BLaER1 (cell line): ENCODE measurements at regions not wholly inside any gene's neighbourhood (a gene's known extent, or its start where the extent isn't known, plus 50 kb on each side); places are given as distances from the start of the nearest gene placed in this dataset.
"Not testable (repeated sequence)": the region's sequence is repeated elsewhere in the genome, so short reads cannot be mapped to it uniquely, and the experiment has no call there.

Experiments used
- H3K27ac ChIP-seq: shearing (Covaris generic); formaldehyde crosslinking; 2 replicates; pipeline ENCODE4 v1.8.1; 2022
- H3K27me3 ChIP-seq: shearing (Covaris generic); formaldehyde crosslinking; 2 replicates; pipeline ENCODE4 v1.8.1; 2022
- H3K36me3 ChIP-seq: shearing (Covaris generic); formaldehyde crosslinking; 2 replicates; pipeline ENCODE4 v1.8.1; 2022
- H3K4me1 ChIP-seq: shearing (Covaris generic); formaldehyde crosslinking; 2 replicates; pipeline ENCODE4 v1.8.1; 2022
- H3K4me2 ChIP-seq: shearing (Covaris generic); formaldehyde crosslinking; 2 replicates; pipeline ENCODE4 v1.8.1; 2022
- H3K4me3 ChIP-seq: shearing (Covaris generic); formaldehyde crosslinking; 2 replicates; pipeline ENCODE4 v1.8.1; 2022
- H3K9ac ChIP-seq: shearing (Covaris generic); formaldehyde crosslinking; 2 replicates; pipeline ENCODE4 v1.8.1; 2022
- H3K9me3 ChIP-seq: shearing (Covaris generic); formaldehyde crosslinking; 2 replicates; pipeline ENCODE4 v1.8.1; 2022
- H4K20me1 ChIP-seq: shearing (Covaris generic); formaldehyde crosslinking; 2 replicates; pipeline ENCODE4 v1.8.1; 2022
- Cebpa-rat ChIP-seq: shearing (Covaris generic); IDR thresholded peaks from 2 replicates; pipeline ENCODE4 v1.8.1; 2022

DNA sequence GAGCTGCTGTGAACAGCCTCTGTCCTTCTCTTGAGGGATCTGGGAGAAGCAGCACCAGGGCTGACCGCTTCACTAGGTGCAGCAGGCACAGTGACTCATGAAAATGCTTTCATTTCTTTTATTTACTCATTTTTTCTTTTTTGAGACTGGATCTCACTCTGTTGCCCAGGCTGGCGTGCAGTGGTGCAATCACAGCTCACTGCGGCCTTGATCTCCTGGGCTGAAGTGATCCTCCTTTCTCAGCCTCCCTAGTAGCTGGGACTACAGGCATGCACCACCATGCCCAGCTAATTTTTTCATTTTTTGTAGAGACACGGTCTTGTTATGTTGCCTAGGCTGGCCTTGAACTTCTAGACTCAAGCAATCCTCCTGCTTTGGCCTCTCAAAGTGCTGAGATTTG, 216.8 kb upstream of the EEF2KMT start:
- no peak for TF ChIP-seq Cebpa-rat

DNA sequence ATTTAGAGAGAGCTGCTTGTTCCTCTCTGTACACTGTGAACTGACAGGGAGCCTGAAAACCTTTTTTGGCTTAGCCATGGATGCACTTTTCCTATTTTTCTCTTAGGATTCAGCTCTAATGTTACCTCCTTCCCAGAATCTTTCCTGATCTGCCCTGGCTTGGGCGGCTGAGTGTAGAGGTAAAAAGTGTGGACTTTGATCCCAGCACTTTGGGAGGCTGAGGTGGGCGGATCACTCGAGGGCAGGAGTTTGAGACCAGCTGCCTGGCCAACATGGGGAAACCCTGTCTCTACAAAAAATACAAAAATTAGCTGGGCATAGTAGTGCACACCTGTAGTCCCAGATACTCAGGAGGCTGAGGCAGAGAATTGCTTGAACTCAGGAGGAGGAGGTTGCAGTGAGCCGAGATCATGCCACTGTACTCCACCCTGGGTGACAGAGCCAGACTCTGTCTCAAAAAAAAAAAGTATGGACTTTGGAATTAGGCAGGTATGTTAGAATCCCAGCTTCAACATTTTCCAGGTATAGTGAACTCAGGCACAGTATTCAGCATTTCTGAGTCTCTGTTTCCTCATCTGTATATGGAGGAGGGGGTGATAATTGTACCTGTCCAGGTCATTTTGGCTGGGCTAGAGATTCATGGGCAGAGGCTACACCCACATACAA, 212.5 kb upstream of the EEF2KMT start:
- no peak overlapping the region for H3K4me3 ChIP-seq
- H3K9me3 ChIP-seq: no peaks in the 10 kb centered on the region
- H3K27me3 ChIP-seq: no peaks in the 10 kb centered on the region
- peaks cover 10% of the 10 kb centered on the region for H3K4me1 ChIP-seq
- H3K27ac ChIP-seq: no peak overlapping the region
- H4K20me1 ChIP-seq: no peaks in the 10 kb centered on the region
- no peak overlapping the region for H3K4me2 ChIP-seq
- H3K36me3 ChIP-seq: no peaks in the 10 kb centered on the region
- H3K9ac ChIP-seq: no peak overlapping the region
- no peak for TF ChIP-seq Cebpa-rat

More for the DNA sequence above, 216.8 kb upstream of the EEF2KMT start:
- Histone ChIP-seq H3K4me2 (no peak overlapping the region), H3K27me3 (no peaks in the 10 kb centered on the region), H3K36me3 (no peaks in the 10 kb centered on the region), H3K27ac (no peak overlapping the region), H3K9me3 (no peaks in the 10 kb centered on the region), H4K20me1 (no peaks in the 10 kb centered on the region), H3K4me3 (no peak overlapping the region), H3K4me1 (no peaks in the 10 kb centered on the region), H3K9ac (no peak overlapping the region)

DNA sequence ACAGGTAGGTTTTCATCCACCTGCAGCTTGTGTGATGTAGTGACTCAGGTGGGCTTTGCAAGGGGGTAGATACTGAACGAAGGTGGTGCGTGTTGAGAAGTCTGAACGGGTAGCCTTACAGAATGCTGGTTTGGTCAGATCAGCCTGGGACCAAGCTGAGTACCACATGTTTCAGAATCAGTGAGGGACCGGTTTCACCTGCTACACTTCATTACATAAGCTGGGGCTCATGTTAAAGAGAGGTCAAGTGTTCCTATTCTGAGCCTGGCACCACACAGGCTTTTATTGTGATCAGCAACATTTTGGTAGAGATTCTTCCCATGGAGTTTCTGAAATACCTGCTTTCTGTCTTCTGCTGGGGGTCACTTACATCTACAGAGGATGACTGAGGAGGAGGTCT, 207.4 kb upstream of the EEF2KMT start:
- no peaks in the 10 kb centered on the region for H3K36me3 ChIP-seq
- TF ChIP-seq Cebpa-rat: no peak
- H3K27ac ChIP-seq: no peak overlapping the region
- no peaks in the 10 kb centered on the region for H4K20me1 ChIP-seq
- H3K4me1 ChIP-seq: peaks cover 10% of the 10 kb centered on the region
- peaks cover 24% of the 10 kb centered on the region for H3K9me3 ChIP-seq
- H3K4me3 ChIP-seq: no peak overlapping the region
- no peak overlapping the region for H3K9ac ChIP-seq
- H3K4me2 ChIP-seq: no peak overlapping the region
- H3K27me3 ChIP-seq: no peaks in the 10 kb centered on the region

DNA sequence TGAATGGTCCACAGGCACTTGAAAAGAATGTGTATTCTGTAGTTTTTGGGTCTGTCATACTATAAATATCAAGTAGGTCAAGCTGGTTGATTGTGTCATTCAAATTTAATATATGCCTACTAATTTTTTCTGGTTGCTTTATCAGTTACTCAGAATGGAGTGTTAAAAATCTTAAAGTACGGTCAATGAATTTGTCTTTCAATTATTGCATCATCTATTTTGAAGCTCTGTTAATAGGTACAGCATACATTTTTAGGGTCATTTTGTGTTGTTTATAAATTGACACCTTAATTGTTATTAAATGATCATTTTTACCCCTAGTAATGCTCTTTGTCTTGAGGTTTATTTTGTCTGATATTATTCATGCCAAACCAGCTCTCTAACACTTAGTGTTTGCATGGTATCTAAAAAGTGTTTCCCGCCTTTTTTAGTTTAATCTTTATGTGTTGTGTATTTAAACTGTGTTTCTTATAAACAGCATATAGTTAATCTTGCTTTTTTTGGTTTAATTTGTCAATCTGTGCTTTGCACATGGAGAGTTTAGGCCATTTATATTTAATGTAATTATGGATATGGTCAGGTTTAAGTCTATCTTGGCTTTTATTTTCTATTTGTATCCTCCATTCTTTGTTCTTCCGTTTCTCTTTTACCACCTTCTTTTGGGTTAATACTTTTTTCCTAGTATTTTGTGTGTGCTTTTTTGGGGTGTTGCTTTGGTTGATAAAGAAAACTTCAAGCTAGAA, 204.9 kb upstream of the EEF2KMT start:
- H3K27ac ChIP-seq: no peak overlapping the region
- no peaks in the 10 kb centered on the region; the same call in 1 of the 2 replicates for H3K27me3 ChIP-seq
- no peak overlapping the region for H3K9ac ChIP-seq
- no peaks in the 10 kb centered on the region for H3K36me3 ChIP-seq
- H3K4me2 ChIP-seq: no peak overlapping the region
- TF ChIP-seq Cebpa-rat: no peak
- peaks cover 8% of the 10 kb centered on the region for H3K4me1 ChIP-seq
- no peaks in the 10 kb centered on the region for H4K20me1 ChIP-seq
- H3K4me3 ChIP-seq: no peak overlapping the region
- H3K9me3 ChIP-seq: peaks cover 24% of the 10 kb centered on the region

DNA sequence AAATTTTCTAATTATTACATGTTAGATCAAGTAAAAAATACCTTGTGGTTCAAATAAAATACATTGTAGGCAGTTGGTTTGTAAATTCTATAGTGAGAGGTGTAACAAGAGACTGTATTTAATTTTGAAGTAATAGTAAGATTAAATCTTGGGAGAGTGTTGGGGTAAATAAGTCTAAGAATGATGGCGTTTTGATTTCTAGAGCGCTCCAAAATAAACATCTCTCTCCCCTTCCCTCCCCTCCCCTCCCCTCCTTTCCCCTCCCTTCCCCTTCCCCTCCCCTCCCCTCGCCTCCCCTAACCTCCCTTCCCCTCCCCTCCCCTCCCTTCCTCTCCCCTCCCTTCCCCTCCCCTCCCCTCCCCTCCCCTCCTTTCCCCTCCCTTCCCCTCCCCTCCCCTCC, 200.6 kb upstream of the EEF2KMT start:
- no peaks in the 10 kb centered on the region for H3K36me3 ChIP-seq
- H3K9ac ChIP-seq: no peak overlapping the region
- peaks cover 5% of the 10 kb centered on the region; the same call in 1 of the 2 replicates for H4K20me1 ChIP-seq
- peaks cover 22% of the 10 kb centered on the region for H3K27me3 ChIP-seq
- H3K4me3 ChIP-seq: no peak overlapping the region
- no peak for TF ChIP-seq Cebpa-rat
- peaks cover 20% of the 10 kb centered on the region for H3K9me3 ChIP-seq
- no peak overlapping the region for H3K4me2 ChIP-seq
- H3K4me1 ChIP-seq: peaks cover 15% of the 10 kb centered on the region
- H3K27ac ChIP-seq: no peak overlapping the region

DNA sequence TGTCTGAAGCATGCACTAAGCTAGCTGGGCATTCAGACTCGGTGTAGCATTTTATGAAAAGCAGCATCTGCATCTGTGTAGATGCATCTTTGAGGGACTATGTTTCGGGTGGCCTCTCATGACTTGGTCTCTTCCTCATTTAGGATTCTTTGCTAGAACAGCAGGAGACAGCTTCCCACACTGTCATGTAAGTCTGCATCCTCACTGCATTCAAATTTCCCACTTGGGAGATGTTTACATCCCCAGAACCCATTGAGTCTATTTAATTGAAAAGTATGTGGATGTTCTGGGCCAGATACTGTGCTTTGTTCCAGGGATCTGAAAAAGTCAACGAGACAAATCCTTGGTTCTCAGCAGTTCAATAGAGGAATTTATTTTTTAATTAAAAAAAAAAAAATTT, 198.6 kb upstream of the EEF2KMT start:
- H3K9me3 ChIP-seq: peaks cover 5% of the 10 kb centered on the region
- peaks cover 42% of the 10 kb centered on the region for H3K27me3 ChIP-seq
- no peak for TF ChIP-seq Cebpa-rat
- no peaks in the 10 kb centered on the region for H3K36me3 ChIP-seq
- no peak overlapping the region for H3K27ac ChIP-seq
- no peak overlapping the region for H3K4me2 ChIP-seq
- H4K20me1 ChIP-seq: peaks cover 5% of the 10 kb centered on the region; the same call in 1 of the 2 replicates
- no peak overlapping the region for H3K4me3 ChIP-seq
- peaks cover 15% of the 10 kb centered on the region for H3K4me1 ChIP-seq
- H3K9ac ChIP-seq: no peak overlapping the region

DNA sequence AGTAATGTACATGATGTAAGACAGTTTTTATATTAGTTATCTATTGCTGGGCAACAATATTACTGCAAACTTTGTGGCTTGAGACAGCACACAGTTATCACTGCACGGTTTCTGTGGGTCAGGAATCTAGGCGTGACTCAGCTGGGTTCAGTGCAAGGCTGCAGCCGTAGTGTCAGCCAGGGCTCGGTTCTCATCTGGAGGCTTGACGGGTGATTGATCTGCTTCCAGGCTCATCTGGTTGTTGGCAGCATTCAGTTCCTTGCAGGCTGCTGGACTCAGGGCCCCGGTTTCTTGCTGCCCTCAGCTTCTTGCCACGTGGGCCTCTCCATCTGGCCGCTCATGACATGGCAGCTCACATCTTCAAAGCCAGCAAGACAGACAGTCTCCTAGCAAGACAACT, 197.7 kb upstream of the EEF2KMT start:
- not testable (repeated sequence) for H4K20me1 ChIP-seq, H3K4me2 ChIP-seq, H3K9me3 ChIP-seq, H3K4me3 ChIP-seq, H3K36me3 ChIP-seq, H3K9ac ChIP-seq, H3K27ac ChIP-seq
- H3K27me3 ChIP-seq: peaks cover 42% of the 10 kb centered on the region
- H3K4me1 ChIP-seq: peaks cover 15% of the 10 kb centered on the region

DNA sequence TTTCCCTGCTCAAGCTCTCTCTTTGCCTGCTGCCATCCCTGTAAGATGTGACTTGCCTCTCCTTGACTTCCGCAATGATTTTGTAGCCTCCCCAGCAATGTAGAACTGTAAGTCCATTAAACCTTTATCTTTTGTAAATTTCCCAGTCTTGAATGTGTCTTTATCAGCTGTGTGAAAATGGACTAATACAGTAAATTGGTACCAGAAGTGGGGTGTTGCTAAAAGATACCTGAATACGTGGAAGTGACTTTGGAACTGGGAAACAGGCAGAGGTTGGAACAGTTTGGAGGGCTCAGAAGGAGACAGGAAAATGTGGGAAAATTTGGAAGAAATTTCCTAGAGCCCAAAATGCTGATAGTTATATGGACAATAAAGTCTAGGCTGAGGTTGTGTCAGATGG, 184.6 kb upstream of the EEF2KMT start:
- H3K9ac ChIP-seq, H3K4me2 ChIP-seq, H4K20me1 ChIP-seq, H3K4me3 ChIP-seq, H3K4me1 ChIP-seq, H3K36me3 ChIP-seq, H3K27me3 ChIP-seq, H3K27ac ChIP-seq: not testable (repeated sequence)
- peaks cover 42% of the 10 kb centered on the region for H3K9me3 ChIP-seq

DNA sequence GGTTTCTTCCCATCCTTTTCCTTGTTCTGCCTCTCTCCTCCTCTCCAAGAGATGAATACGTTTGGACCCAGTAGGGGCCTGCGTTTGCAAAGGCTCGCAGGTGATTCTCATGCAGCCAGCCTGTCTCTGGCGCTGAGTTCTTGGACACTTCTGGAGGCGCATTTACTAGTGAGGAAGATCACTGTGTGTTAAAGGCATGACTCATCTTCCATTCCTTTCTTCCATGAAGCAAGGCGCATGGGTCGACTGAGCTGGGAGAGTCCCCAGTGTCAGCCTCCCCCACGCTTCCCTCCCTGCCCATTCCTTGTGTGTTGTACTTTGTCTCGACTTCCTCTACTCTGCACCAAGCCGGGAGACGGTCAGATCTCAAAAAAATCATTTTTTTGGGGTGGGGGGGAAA, 159.9 kb upstream of the EEF2KMT start:
- Histone ChIP-seq H4K20me1 (no peaks in the 10 kb centered on the region), H3K4me1 (no peaks in the 10 kb centered on the region), H3K36me3 (no peaks in the 10 kb centered on the region), H3K27me3 (no peaks in the 10 kb centered on the region), H3K9me3 (no peaks in the 10 kb centered on the region), H3K4me2 (no peak overlapping the region), H3K9ac (no peak overlapping the region), H3K4me3 (no peak overlapping the region), H3K27ac (no peak overlapping the region)
- no peak for TF ChIP-seq Cebpa-rat

DNA sequence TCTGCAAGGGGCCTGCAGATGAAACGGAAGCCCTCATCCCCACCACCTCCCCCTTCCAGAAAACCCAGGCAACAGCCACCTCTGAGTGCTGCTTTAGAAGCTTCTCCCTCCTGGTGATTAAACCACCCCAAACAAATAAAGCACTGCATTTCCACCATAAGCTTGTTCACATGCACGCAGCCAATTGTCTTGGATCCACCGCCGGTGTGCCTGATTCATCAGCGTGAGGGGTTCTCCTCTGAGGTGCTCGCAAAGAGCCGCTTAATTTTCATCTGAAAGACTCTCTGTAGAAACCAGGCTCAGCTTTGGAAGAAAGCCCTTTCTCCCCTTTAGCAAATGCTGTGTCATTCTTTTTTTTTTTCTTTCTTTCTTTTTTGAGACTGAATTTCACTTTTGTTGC, 155.2 kb upstream of the EEF2KMT start:
- H4K20me1 ChIP-seq: no peaks in the 10 kb centered on the region
- no peaks in the 10 kb centered on the region for H3K4me1 ChIP-seq
- no peak for TF ChIP-seq Cebpa-rat
- H3K9ac ChIP-seq: no peak overlapping the region
- no peak overlapping the region for H3K4me3 ChIP-seq
- H3K4me2 ChIP-seq: no peak overlapping the region
- H3K36me3 ChIP-seq: no peaks in the 10 kb centered on the region
- no peaks in the 10 kb centered on the region for H3K9me3 ChIP-seq
- H3K27me3 ChIP-seq: no peaks in the 10 kb centered on the region
- no peak overlapping the region for H3K27ac ChIP-seq

DNA sequence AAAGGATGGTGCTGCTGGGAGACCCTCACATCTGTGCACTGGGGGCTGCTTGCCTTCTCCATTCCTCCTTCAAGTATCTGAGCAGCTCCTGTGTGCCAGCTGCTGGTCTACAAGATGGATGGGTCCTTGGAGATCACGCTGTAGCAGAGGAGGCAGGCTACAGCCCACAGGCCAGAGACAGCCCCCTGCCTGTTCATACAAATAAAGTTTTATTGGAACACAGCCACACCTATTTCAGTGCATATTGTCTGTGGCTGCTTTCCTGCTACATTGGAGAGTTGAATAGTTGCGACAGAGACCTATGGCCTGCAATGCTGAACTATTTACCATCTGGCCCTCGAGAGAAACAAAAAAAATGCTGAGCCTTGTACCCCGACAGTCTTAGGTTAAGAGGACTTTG, 149.8 kb upstream of the EEF2KMT start:
- not testable (repeated sequence) for H3K27ac ChIP-seq, H3K27me3 ChIP-seq, H3K4me2 ChIP-seq, H3K4me1 ChIP-seq, H3K9me3 ChIP-seq, H3K9ac ChIP-seq, H4K20me1 ChIP-seq, H3K4me3 ChIP-seq, H3K36me3 ChIP-seq

DNA sequence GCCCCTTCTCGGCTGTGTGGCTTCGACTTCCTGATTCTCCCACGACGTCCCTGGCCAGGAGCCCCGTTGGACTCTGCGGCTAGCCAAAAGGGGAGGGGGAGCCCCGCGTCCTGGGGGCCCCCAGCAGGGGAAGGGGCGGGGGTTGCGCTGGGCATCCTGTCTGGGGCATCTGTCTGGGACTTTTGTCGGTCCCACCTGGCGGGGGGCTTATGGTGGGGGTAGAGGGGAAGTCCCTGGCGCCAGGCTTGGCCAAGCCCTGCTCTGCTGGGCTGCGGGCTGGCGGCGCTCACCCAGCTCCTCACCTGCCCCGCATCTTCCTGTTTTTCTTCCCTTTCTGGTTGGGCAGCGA, 142.7 kb upstream of the EEF2KMT start:
- not testable (repeated sequence) for H3K4me3 ChIP-seq, H3K9ac ChIP-seq, H3K27ac ChIP-seq, H4K20me1 ChIP-seq, H3K36me3 ChIP-seq, H3K4me1 ChIP-seq, H3K9me3 ChIP-seq
- Histone ChIP-seq H3K27me3 (peaks cover 20% of the 10 kb centered on the region), H3K4me2 (peak overlapping the region; percentile 55; the same call in 1 of the 2 replicates)

DNA sequence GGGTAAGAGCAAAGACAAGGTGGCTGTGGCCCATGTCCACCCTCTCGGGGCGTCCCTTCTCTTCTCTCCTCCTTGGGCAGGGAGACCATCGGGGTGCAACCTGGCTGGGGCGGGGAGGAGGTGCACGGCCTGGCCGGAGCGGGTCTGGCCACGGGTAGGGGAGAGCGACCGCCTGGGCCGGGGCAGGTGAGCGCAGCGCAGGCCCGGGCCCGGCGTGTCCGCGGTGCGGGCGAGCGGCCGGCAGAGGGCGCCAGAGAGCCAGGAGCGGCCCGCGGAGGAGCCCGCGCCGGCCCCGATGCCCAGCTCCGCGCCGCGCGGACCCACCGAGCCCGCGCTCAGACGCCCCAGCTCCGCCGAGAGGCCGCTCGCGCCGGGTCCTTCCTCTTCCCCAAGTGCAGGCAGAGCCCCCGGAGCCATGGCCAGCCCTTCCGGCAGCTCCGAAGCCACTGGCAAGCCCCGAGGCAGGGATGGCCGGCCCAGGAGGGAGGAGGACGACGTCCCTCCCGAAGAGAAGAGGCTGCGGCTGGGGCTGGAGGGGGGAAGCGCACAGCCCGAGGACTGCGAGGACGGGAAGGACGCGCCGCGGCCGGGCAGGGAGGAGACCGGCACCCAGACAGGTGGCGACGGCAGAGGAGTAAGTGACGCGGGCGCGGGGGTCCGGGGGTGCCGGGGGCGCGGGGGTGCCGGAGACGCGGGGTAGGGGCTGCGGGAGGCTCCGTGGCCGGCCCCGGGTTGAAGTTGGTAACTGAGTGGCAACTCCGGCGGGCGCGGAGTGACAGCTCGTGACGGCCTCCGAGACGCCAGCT, 142.1 kb upstream of the EEF2KMT start:
- H3K9ac ChIP-seq, H3K36me3 ChIP-seq, H3K9me3 ChIP-seq, H3K27ac ChIP-seq, H4K20me1 ChIP-seq, H3K4me1 ChIP-seq: not testable (repeated sequence)
- Histone ChIP-seq H3K27me3 (peaks cover 20% of the 10 kb centered on the region), H3K4me3 (0 out of 2 replicates have a peak overlapping the region, but pooled peaks have one; percentile 38), H3K4me2 (peak overlapping the region; percentile 55)
